Upper lobe of left lung (tissue), 4 donors: ENCODE measurements at regions not wholly inside any gene's neighbourhood (a gene's known extent, or its start where the extent isn't known, plus 50 kb on each side); places are given as distances from the start of the nearest gene placed in this dataset.

Experiments used
- POLR2AphosphoS5 ChIP-seq, 2 donors: sonication (generic); formaldehyde crosslinking; IDR thresholded peaks; one replicate each; pipeline ENCODE4 v1.5.1; 2017; ENCODE audit warnings: antibody characterized with exemption in 2 of 2
- TF ChIP-seq, protein P1 (sequence below), 6 experiments: fragments of 450-650 bp in 4 of 6; fragments of 200-600 bp in 2 of 6; sonication (generic) in 2 of 6; IDR thresholded peaks; one replicate each; pipeline ENCODE4 v1.5.1; 2016 to 2019; ENCODE audit warnings: antibody characterized with exemption in 6 of 6

DNA sequence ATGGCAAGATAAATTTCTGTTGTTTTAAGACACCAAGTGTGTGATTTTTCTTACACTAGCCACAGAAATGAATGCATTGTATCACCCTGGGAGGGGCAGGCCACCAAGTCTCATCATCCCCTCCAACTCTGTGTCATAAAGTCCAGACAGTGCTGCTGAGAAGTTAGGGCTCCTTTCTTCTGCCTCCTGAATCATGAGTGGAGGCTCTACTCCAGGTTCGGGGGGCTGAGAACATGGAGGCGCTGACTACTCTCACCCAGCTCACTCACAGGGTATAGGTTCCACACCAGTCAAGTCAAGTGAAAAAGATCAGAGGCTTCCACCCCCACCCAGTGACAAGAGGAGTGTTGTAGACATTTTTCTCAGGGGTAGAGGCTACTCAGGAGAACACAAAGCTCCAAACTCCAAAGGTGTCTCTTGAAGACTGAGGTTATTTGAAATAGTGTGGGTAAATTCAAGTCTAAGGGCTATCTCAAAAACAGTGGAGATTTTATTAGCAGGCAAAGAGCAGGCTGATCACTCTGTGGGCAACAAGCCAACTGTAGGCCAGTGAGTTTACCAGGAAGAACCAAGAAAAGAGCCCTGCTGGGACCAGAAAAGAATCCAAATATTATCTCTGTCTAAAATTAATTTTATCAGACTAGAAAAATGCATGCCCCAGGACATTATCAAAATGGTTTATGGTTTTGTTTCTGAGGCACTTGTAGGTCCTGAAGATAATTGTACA is 118.6 kb upstream of the RET start:
- TF ChIP-seq, protein P1, sequence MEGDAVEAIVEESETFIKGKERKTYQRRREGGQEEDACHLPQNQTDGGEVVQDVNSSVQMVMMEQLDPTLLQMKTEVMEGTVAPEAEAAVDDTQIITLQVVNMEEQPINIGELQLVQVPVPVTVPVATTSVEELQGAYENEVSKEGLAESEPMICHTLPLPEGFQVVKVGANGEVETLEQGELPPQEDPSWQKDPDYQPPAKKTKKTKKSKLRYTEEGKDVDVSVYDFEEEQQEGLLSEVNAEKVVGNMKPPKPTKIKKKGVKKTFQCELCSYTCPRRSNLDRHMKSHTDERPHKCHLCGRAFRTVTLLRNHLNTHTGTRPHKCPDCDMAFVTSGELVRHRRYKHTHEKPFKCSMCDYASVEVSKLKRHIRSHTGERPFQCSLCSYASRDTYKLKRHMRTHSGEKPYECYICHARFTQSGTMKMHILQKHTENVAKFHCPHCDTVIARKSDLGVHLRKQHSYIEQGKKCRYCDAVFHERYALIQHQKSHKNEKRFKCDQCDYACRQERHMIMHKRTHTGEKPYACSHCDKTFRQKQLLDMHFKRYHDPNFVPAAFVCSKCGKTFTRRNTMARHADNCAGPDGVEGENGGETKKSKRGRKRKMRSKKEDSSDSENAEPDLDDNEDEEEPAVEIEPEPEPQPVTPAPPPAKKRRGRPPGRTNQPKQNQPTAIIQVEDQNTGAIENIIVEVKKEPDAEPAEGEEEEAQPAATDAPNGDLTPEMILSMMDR (IDR thresholded peaks at IDR 0.05), result no peak
- TF ChIP-seq POLR2AphosphoS5 (IDR thresholded peaks at IDR 0.05), result no peak
